IPS-15b (cell line): ENCODE measurements at regions not wholly inside any gene's neighbourhood (a gene's known extent, or its start where the extent isn't known, plus 50 kb on each side); places are given as distances from the start of the nearest gene placed in this dataset.
"Not testable (repeated sequence)": the region's sequence is repeated elsewhere in the genome, so short reads cannot be mapped to it uniquely, and the experiment has no call there.

Experiments used
- H3K27me3 ChIP-seq: one replicate; pipeline ENCODE4 v1.6.1; 2013; ENCODE audit warnings: low read length; ENCODE audit not compliant: control insufficient read depth, insufficient read depth
- H3K36me3 ChIP-seq: one replicate; pipeline ENCODE4 v1.6.1; 2013; ENCODE audit warnings: low read length; ENCODE audit not compliant: control insufficient read depth, insufficient read depth
- H3K4me1 ChIP-seq: one replicate; pipeline ENCODE4 v1.6.1; 2013; ENCODE audit warnings: mild to moderate bottlenecking, low read length; ENCODE audit not compliant: control insufficient read depth, insufficient read depth
- H3K4me3 ChIP-seq: one replicate; pipeline ENCODE4 v1.5.1; 2013; ENCODE audit warnings: low read depth, low read length
- H3K9ac ChIP-seq: one replicate; pipeline ENCODE4 v1.6.1; 2013; ENCODE audit warnings: low read depth, mild to moderate bottlenecking, low read length
- H3K9me3 ChIP-seq: one replicate; pipeline ENCODE4 v1.6.1; 2013; ENCODE audit warnings: mild to moderate bottlenecking, low read length; ENCODE audit not compliant: control insufficient read depth, insufficient read depth

GRCh38 chr10:114735946-114736345 is 77.9 kb upstream of the ABLIM1 start:
- Histone ChIP-seq H3K9ac (no peak overlapping the region), H3K36me3 (no peaks in the 10 kb centered on the region)

GRCh38 chr10:114743521-114744231 is 77.9 kb upstream of the FHIP2A start:
- H3K27me3 ChIP-seq, result no peaks in the 10 kb centered on the region
- H3K9ac ChIP-seq, result no peak overlapping the region
- H3K36me3 ChIP-seq, result no peaks in the 10 kb centered on the region
- no peaks in the 10 kb centered on the region for H3K9me3 ChIP-seq
- H3K4me1 ChIP-seq, result no peaks in the 10 kb centered on the region
- no peak overlapping the region for H3K4me3 ChIP-seq

More at GRCh38 chr10:114735946-114736345, 77.9 kb upstream of the ABLIM1 start:
- no peaks in the 10 kb centered on the region for H3K4me1 ChIP-seq
- H3K4me3 ChIP-seq, result no peak overlapping the region
- no peaks in the 10 kb centered on the region for H3K27me3 ChIP-seq
- H3K9me3 ChIP-seq, result no peaks in the 10 kb centered on the region

- H3K4me1 ChIP-seq, result no peaks in the 10 kb centered on the region
- H3K4me3 ChIP-seq, result no peak overlapping the region
- no peaks in the 10 kb centered on the region for H3K9me3 ChIP-seq
- H3K9ac ChIP-seq, result no peak overlapping the region
- no peaks in the 10 kb centered on the region for H3K27me3 ChIP-seq
- no peaks in the 10 kb centered on the region for H3K36me3 ChIP-seq
Measured at GRCh38 chr10:114746531-114746930, 75.0 kb upstream of the FHIP2A start.

- Histone ChIP-seq H3K27me3 (no peaks in the 10 kb centered on the region), H3K4me1 (no peaks in the 10 kb centered on the region), H3K36me3 (no peaks in the 10 kb centered on the region), H3K4me3 (no peak overlapping the region), H3K9me3 (no peaks in the 10 kb centered on the region), H3K9ac (no peak overlapping the region)
Measured at GRCh38 chr10:114748241-114748640, 73.3 kb upstream of the FHIP2A start.

- Histone ChIP-seq H3K9me3 (no peaks in the 10 kb centered on the region), H3K9ac (no peak overlapping the region), H3K4me3 (no peak overlapping the region)
Measured at GRCh38 chr10:114749014-114749413, 72.6 kb upstream of the FHIP2A start.

GRCh38 chr10:114749510-114749909 is 72.1 kb upstream of the FHIP2A start:
- Histone ChIP-seq H3K9ac (no peak overlapping the region), H3K4me3 (no peak overlapping the region), H3K9me3 (no peaks in the 10 kb centered on the region), H3K27me3 (no peaks in the 10 kb centered on the region), H3K36me3 (no peaks in the 10 kb centered on the region), H3K4me1 (no peaks in the 10 kb centered on the region)

More at GRCh38 chr10:114749014-114749413, 72.6 kb upstream of the FHIP2A start:
- H3K4me1 ChIP-seq, result no peaks in the 10 kb centered on the region
- no peaks in the 10 kb centered on the region for H3K27me3 ChIP-seq
- H3K36me3 ChIP-seq, result no peaks in the 10 kb centered on the region

GRCh38 chr10:114751856-114752255 is 69.7 kb upstream of the FHIP2A start:
- Histone ChIP-seq H3K9me3 (no peaks in the 10 kb centered on the region), H3K36me3 (no peaks in the 10 kb centered on the region), H3K4me3 (no peak overlapping the region), H3K4me1 (no peaks in the 10 kb centered on the region), H3K27me3 (no peaks in the 10 kb centered on the region), H3K9ac (no peak overlapping the region)

GRCh38 chr10:114752570-114752969 is 69.0 kb upstream of the FHIP2A start:
- not testable (repeated sequence) for H3K36me3 ChIP-seq, H3K4me1 ChIP-seq, H3K9ac ChIP-seq, H3K9me3 ChIP-seq, H3K27me3 ChIP-seq, H3K4me3 ChIP-seq

GRCh38 chr10:114753126-114753525 is 68.5 kb upstream of the FHIP2A start:
- H3K4me1 ChIP-seq, result no peaks in the 10 kb centered on the region
- no peak overlapping the region for H3K4me3 ChIP-seq

GRCh38 chr10:114754445-114755320 is 66.9 kb upstream of the FHIP2A start:
- Histone ChIP-seq H3K27me3 (no peaks in the 10 kb centered on the region), H3K9me3 (no peaks in the 10 kb centered on the region), H3K4me3 (no peak overlapping the region), H3K9ac (no peak overlapping the region), H3K4me1 (no peaks in the 10 kb centered on the region), H3K36me3 (no peaks in the 10 kb centered on the region)

More at GRCh38 chr10:114753126-114753525, 68.5 kb upstream of the FHIP2A start:
- H3K36me3 ChIP-seq, result no peaks in the 10 kb centered on the region
- no peaks in the 10 kb centered on the region for H3K27me3 ChIP-seq
- H3K9me3 ChIP-seq, result no peaks in the 10 kb centered on the region
- H3K9ac ChIP-seq, result no peak overlapping the region

- Histone ChIP-seq H3K4me3 (no peak overlapping the region), H3K9me3 (no peaks in the 10 kb centered on the region), H3K36me3 (no peaks in the 10 kb centered on the region), H3K4me1 (no peaks in the 10 kb centered on the region), H3K9ac (no peak overlapping the region), H3K27me3 (no peaks in the 10 kb centered on the region)
Measured at GRCh38 chr10:114755537-114755936, 66.0 kb upstream of the FHIP2A start.

- Histone ChIP-seq H3K36me3 (no peaks in the 10 kb centered on the region), H3K4me1 (no peaks in the 10 kb centered on the region), H3K9ac (no peak overlapping the region), H3K27me3 (no peaks in the 10 kb centered on the region), H3K4me3 (no peak overlapping the region), H3K9me3 (no peaks in the 10 kb centered on the region)
Measured at GRCh38 chr10:114758331-114758730, 63.2 kb upstream of the FHIP2A start.
